Activated CD4-positive, alpha-beta T cell treated with anti-CD3 and anti-CD28 coated beads, Interleukin-2, amount 10 ng/mL, durations not matched to agents 24 days and 14 days (primary cell): ENCODE measurements at regions not wholly inside any gene's neighbourhood (a gene's known extent, or its start where the extent isn't known, plus 50 kb on each side); places are given as distances from the start of the nearest gene placed in this dataset.

Experiments used
- DNase-seq: peaks from one replicate; pipeline ENCODE4 v3.0.0; 2022
- H3K27ac Mint-ChIP-seq: one replicate; pipeline ENCODE4 v1.8.0; 2022; ENCODE audit warnings: mild to moderate bottlenecking, mixed read lengths
- H3K27me3 Mint-ChIP-seq: one replicate; pipeline ENCODE4 v1.8.0; 2022; ENCODE audit warnings: mixed read lengths
- H3K36me3 Mint-ChIP-seq: one replicate; pipeline ENCODE4 v1.8.0; 2022; ENCODE audit warnings: low read depth, mild to moderate bottlenecking, mixed read lengths
- H3K4me1 Mint-ChIP-seq: one replicate; pipeline ENCODE4 v1.8.0; 2021; ENCODE audit warnings: mixed read lengths
- H3K4me3 Mint-ChIP-seq: one replicate; pipeline ENCODE4 v1.8.0; 2022; ENCODE audit warnings: mild to moderate bottlenecking, moderate library complexity, mixed read lengths
- H3K9me3 Mint-ChIP-seq: one replicate; pipeline ENCODE4 v1.8.0; 2021; ENCODE audit warnings: mixed read lengths
- intact Hi-C: fragments of 100-400 bp; cut with micrococcal nuclease; formaldehyde crosslinking; loops from one replicate; pipeline ENCODE4 v1.15.1; 2023

DNA sequence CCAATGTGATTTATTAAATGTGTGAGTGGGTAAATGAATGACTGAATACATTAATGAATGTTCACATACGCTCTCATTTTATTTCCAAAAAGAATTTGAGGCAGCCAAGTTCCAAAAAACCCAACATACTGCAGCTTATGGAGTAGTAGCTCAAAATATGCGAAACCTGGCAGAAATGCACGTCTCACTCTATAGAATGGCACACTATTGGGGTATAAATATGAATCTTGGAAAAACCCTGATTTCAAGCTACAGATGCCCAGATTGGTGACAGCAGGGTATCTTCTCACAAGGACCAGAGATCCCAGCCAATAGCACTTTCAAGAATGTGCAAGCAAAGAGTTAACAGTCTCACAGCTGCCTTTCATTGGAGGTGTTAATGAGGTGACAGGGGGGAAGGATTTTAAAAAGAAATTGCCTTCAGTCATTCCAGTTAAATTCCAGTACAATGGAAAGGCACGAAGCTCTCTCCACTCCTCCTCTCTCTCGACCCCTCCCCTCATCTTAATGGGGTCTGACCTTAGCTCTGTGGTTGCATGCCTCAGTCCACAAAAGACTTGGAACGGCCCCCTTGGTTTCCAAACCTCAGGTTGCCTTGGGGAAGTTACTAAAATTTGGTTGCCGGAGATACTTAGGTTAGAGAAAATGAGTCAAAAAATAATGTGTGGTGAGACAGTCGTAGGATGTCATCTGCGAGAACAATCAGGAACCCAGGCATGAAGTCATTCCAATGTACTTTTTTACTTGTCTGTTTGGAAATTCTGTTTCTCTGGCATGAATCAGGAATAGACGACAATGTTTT, 307.4 kb downstream of the NFIB start:
- H3K4me1 Mint-ChIP-seq, result no peaks in the 10 kb centered on the region
- no peaks in the 10 kb centered on the region for H3K36me3 Mint-ChIP-seq
- DNase-seq, result no peak
- intact Hi-C loops, result no loop called here
- H3K4me3 Mint-ChIP-seq, result no peak overlapping the region
- no peak overlapping the region for H3K27ac Mint-ChIP-seq
- H3K9me3 Mint-ChIP-seq, result peaks cover 5% of the 10 kb centered on the region
- H3K27me3 Mint-ChIP-seq, result no peaks in the 10 kb centered on the region

DNA sequence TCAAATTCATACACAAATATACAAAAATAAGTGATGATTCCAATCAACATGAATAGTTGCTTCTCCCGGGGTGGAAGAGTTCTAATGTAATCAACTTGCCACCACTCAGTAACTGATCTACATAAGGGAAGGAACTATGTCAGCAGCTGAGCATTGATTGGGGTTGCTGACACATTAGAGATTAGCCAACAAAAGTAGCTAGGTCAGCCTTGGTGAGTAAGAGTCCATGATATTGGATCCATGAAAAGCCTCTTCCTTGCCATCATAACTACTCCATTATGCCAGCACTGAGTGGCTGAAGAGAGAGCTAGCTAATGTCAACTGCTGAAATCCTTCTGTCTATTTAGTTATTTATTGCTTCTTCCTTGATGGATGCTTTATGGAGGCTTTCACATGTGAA, 309.8 kb downstream of the NFIB start:
- H3K4me3 Mint-ChIP-seq, result no peak overlapping the region
- no peaks in the 10 kb centered on the region for H3K36me3 Mint-ChIP-seq
- H3K9me3 Mint-ChIP-seq, result peaks cover 8% of the 10 kb centered on the region
- no peak overlapping the region for H3K27ac Mint-ChIP-seq
- intact Hi-C loops, result no loop called here
- no peak for DNase-seq
- no peaks in the 10 kb centered on the region for H3K4me1 Mint-ChIP-seq
- H3K27me3 Mint-ChIP-seq, result no peaks in the 10 kb centered on the region

DNA sequence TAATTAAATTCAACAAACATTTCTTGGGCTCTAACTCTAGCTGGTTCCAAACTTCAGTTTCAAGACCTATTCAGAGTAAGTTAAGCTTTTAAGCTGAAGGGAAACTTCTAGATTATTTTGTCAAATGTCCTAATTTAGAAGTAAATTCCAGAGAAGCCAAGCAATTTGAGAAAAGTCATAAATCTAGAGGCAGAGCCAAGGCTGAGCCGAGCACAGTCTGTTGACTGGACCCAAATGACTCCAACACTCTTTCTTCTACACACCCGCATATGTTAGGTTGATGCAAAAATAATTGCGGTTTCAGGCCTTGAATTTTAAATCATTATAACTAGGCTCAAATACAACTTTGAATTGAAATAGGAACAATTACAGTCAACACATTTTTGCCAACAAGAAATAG, 319.7 kb downstream of the NFIB start:
- H3K27me3 Mint-ChIP-seq, result no peaks in the 10 kb centered on the region
- intact Hi-C loops, result no loop called here
- peaks cover 11% of the 10 kb centered on the region for H3K9me3 Mint-ChIP-seq
- no peak for DNase-seq
- no peak overlapping the region for H3K27ac Mint-ChIP-seq
- H3K36me3 Mint-ChIP-seq, result no peaks in the 10 kb centered on the region
- H3K4me3 Mint-ChIP-seq, result no peak overlapping the region
- no peaks in the 10 kb centered on the region for H3K4me1 Mint-ChIP-seq

DNA sequence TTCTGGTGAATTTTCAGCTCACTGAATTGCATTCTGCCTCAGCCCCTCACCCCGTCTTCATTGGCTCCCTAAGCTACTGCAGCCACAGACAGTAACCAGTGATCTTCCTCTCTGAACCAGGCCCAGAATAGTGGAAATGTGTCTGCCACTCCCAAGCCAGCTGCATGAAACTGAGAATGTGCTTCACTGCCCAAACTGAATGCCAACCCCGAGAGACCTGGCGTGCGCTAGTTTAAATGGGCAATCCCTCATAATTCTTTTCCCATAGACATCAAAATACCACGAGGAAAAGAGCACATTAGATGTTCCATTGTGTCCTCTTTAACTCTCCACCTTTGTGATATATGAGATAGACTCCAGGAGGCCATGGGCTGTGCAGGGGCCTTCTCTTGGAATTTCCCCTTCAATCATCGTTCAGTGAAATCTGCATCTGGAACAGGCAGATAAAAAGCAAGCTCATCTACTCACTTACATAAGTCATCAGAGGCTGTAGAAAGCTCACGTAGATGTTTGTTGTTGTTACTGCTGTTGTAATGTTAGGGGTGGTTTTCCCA, 320.2 kb downstream of the NFIB start:
- H3K36me3 Mint-ChIP-seq, result no peaks in the 10 kb centered on the region
- H3K4me3 Mint-ChIP-seq, result no peak overlapping the region
- H3K27me3 Mint-ChIP-seq, result no peaks in the 10 kb centered on the region
- intact Hi-C loops, result no loop called here
- no peak overlapping the region for H3K27ac Mint-ChIP-seq
- peaks cover 5% of the 10 kb centered on the region for H3K9me3 Mint-ChIP-seq
- DNase-seq, result no peak
- no peaks in the 10 kb centered on the region for H3K4me1 Mint-ChIP-seq

DNA sequence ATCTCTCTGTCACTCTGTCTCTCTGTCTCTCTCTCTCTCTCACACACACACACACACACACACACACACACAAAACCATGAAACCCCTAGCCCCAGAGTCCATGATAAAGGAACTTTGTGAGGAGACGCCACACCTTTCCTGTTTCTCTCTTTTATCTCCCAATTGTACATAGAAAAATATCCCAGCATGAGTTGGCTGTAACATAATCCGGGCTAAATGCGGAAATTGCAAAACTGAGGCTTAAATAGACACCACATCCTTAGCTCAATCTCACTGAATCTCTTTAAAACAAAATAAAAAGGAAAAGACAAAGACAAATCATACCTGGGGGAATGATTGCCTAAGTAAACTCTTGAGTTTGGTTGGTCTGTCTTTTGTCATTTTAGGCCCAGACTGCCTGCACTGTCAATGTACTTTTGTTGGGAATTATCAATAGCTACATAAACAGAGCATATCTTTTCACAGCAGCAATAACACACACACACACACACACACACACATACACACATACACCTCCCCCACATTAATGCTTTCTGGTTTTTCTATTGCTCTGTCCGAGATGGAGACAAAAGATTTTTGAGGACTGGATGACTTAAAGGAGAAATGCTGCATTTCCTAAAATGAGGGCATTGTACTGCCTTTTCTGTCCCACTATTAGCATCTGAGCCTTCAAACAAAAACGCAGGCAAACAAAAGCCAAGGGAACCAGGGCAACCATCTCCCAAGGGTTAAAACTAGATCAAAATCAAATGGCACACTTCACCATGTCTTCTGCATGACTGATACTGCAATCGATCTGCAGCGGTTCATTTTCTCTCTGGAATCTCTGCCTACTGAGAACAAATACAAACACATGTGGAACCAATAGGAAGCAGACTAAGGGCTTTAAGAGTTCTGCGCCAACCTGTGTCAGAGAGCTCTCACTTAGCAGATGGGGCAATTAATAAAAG, 321.5 kb downstream of the NFIB start:
- no peak overlapping the region for H3K4me3 Mint-ChIP-seq
- intact Hi-C loops, result no loop called here
- no peak overlapping the region for H3K27ac Mint-ChIP-seq
- no peaks in the 10 kb centered on the region for H3K27me3 Mint-ChIP-seq
- H3K9me3 Mint-ChIP-seq, result peaks cover 3% of the 10 kb centered on the region
- H3K36me3 Mint-ChIP-seq, result no peaks in the 10 kb centered on the region
- no peaks in the 10 kb centered on the region for H3K4me1 Mint-ChIP-seq
- DNase-seq, result no peak

DNA sequence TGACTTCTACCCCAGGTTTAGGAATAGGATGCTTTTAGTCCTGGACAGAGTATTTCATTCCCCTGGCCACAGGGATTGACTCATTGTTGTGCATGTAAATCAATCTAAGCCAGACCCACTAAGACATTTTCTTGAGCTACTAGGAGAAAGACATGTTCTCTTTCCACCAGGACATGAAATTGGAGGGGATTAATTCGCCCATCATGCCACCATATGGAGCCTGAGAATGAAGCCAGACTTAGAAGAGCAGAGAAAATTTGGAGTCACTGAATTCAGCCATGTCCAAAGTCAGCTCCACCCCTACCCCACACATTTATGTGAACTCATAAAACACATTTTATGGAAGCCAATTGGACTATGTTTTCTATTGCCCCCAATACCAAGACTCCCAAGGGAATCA, 322.5 kb downstream of the NFIB start:
- H3K4me3 Mint-ChIP-seq, result no peak overlapping the region
- H3K27ac Mint-ChIP-seq, result no peak overlapping the region
- no peaks in the 10 kb centered on the region for H3K9me3 Mint-ChIP-seq

DNA sequence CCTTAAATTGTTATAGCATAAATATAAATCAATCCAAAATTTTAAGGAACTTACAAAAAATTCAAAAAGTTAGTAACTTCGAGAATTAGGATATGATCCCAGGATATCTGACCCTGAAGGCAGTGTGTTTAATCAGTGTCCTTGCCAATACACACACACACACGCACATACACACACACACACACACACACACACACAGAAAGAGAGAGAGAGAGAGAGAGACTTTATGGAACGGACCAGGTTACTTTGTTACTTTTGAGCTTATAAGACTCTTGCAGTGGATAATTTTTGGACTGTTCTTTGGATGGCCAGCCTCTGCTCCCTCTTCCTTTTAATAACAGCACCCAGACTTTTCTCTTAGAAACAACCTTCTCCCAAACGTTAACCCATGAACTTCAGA, 322.9 kb downstream of the NFIB start:
- intact Hi-C loops, result no loop called here
- H3K9me3 Mint-ChIP-seq, result peaks cover 3% of the 10 kb centered on the region
- no peaks in the 10 kb centered on the region for H3K4me1 Mint-ChIP-seq
- no peak overlapping the region for H3K4me3 Mint-ChIP-seq
- DNase-seq, result no peak
- no peaks in the 10 kb centered on the region for H3K27me3 Mint-ChIP-seq
- H3K27ac Mint-ChIP-seq, result no peak overlapping the region
- no peaks in the 10 kb centered on the region for H3K36me3 Mint-ChIP-seq

More for the DNA sequence above, 322.5 kb downstream of the NFIB start:
- DNase-seq, result no peak
- H3K27me3 Mint-ChIP-seq, result no peaks in the 10 kb centered on the region
- intact Hi-C loops, result no loop called here
- no peaks in the 10 kb centered on the region for H3K4me1 Mint-ChIP-seq
- H3K36me3 Mint-ChIP-seq, result no peaks in the 10 kb centered on the region

DNA sequence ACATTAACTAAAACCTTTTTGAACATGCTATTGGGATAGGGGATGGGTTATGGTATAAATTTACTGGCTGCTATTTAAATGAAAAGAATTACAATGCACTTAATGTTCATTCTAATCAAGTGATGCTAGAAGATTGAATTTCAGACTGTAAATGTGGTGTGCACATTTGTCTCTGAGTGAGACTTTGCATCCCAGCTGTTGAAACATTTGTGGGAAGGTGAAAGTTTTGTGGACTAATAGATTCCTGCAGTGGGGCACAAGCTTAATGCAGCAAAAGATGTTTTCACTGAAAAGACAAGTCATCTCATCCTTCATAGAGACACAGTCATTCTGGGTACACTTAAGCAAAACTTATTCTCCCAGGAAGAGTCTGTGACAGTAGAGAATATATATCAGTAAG, 323.6 kb downstream of the NFIB start:
- no peak overlapping the region for H3K4me3 Mint-ChIP-seq
- intact Hi-C loops, result no loop called here
- no peak for DNase-seq
- H3K9me3 Mint-ChIP-seq, result peaks cover 5% of the 10 kb centered on the region
- no peaks in the 10 kb centered on the region for H3K36me3 Mint-ChIP-seq
- H3K4me1 Mint-ChIP-seq, result no peaks in the 10 kb centered on the region
- H3K27ac Mint-ChIP-seq, result no peak overlapping the region
- H3K27me3 Mint-ChIP-seq, result no peaks in the 10 kb centered on the region

DNA sequence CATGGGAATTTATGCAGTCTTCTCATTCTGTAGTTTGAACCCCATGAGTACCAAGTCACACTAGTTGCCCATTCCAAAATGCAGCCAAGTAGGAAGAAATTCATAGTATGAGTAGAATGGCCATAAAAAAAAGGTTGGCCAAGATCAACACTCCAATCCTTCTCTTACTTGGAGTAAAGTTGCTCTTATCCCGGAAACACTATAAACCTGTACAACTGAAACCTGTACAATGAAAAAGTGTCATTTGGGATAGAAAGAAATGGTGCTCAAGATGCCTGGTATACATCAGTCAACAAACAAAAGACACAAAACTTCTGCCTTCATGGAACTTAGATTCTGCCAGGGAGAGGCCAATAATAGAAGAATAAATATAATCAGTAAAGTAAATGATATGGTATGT, 325.0 kb downstream of the NFIB start:
- Mint-ChIP-seq H3K27ac (no peak overlapping the region), H3K4me1 (no peaks in the 10 kb centered on the region), H3K27me3 (no peaks in the 10 kb centered on the region)

DNA sequence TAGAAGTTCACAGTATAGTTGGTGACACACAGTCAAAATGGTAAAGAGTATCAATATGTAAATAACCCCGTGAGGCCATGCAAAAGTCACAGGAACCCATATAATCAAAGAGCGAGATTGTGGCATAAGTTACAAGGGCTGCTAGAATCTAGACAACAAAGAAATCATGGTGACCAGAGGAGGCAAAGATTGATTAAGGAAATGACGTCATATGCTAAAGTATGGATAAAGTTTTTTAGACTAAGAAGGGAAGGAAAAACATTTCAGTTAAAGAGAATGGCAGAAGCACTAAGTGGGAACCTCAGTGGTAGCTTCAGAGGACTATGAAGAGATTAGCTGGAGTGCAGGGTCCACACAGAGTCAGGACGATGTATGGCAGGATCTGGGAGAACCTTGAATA, 330.3 kb downstream of the NFIB start:
- Mint-ChIP-seq H3K9me3 (peaks cover 8% of the 10 kb centered on the region), H3K36me3 (no peaks in the 10 kb centered on the region), H3K27me3 (no peaks in the 10 kb centered on the region), H3K4me1 (no peaks in the 10 kb centered on the region), H3K27ac (no peak overlapping the region), H3K4me3 (no peak overlapping the region)
- intact Hi-C loops, result no loop called here
- no peak for DNase-seq

More for the DNA sequence above, 325.0 kb downstream of the NFIB start:
- no peaks in the 10 kb centered on the region for H3K36me3 Mint-ChIP-seq
- no peak for DNase-seq
- no peak overlapping the region for H3K4me3 Mint-ChIP-seq
- intact Hi-C loops, result no loop called here
- H3K9me3 Mint-ChIP-seq, result peaks cover 8% of the 10 kb centered on the region

DNA sequence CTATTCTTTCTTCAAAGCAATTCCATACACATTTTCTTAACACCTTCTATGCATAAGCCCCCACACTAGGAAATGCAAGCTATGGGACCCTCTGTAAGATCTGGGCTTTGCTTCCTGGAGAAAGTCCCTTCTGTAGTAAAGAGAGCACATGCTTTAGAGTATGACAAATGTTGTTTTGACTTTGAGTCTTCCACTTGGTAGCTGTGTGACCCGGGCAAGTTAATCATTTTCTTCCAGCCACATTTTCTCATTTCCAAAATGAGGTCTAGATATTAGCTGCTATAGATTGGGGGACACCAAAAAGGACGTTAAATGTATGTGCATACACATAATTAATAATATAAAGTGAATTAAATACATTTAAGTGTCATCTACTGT, 334.0 kb downstream of the NFIB start:
- H3K4me1 Mint-ChIP-seq, result no peaks in the 10 kb centered on the region
- H3K27me3 Mint-ChIP-seq, result no peaks in the 10 kb centered on the region
- no peak overlapping the region for H3K4me3 Mint-ChIP-seq
- DNase-seq, result no peak
- H3K36me3 Mint-ChIP-seq, result no peaks in the 10 kb centered on the region
- intact Hi-C loops, result no loop called here
- H3K27ac Mint-ChIP-seq, result no peak overlapping the region
- peaks cover 5% of the 10 kb centered on the region for H3K9me3 Mint-ChIP-seq

DNA sequence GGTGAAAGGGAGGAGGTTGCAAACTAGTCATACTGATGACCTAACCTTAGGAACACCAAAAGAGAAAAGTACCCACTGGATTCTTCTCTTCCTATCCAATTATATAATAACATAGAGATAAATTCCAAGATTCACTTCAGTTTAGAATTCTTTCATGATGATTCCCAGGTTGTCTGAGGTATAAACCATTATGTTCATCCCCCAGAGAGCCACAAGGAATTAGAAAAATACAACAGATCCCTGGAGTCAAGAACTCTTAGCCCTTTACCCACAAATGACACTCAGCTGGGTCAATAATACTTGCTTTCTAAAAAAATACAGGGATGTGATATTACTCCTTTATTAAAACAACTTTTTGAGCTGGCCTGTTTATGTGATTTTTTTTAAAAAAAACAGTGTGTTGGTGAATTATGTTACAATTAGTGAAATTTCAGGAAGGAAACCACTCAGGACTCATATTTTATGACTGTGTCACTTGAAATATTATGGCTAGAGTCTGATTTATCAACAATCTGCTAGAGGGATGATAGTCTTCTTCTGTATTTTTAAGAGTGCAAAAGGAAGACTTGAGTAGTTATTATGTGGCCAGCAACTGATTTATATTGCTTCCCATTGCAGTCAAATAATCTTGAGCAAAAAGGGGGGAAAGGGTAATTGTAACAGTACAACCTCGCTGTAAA, 338.2 kb downstream of the NFIB start:
- intact Hi-C loops, result no loop called here
- H3K9me3 Mint-ChIP-seq, result peaks cover 3% of the 10 kb centered on the region
- H3K27ac Mint-ChIP-seq, result no peak overlapping the region
- DNase-seq, result no peak
- H3K36me3 Mint-ChIP-seq, result no peaks in the 10 kb centered on the region
- no peak overlapping the region for H3K4me3 Mint-ChIP-seq
- no peaks in the 10 kb centered on the region for H3K4me1 Mint-ChIP-seq
- no peaks in the 10 kb centered on the region for H3K27me3 Mint-ChIP-seq

DNA sequence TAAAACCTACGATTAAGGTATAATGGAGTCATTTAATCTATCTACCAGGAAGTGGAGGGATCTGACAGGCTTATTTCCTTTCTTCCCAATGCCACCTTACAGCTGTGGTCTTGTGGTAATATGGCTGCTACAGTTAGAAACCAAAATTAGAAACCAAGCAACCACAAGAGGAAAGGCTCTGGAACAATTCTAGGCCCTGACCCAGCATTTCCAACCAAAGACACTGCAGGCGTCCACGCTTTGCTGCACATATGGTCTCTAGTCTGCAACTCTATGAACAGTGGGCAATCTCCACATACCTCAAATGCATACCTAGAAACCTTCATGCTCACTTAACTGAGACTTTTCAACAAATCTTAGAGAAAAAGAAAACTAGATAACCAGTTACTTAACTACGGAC, 339.1 kb downstream of the NFIB start:
- H3K27ac Mint-ChIP-seq, result no peak overlapping the region
- H3K36me3 Mint-ChIP-seq, result no peaks in the 10 kb centered on the region
- no peak overlapping the region for H3K4me3 Mint-ChIP-seq
- no peak for DNase-seq
- peaks cover 3% of the 10 kb centered on the region for H3K9me3 Mint-ChIP-seq
- intact Hi-C loops, result no loop called here
- no peaks in the 10 kb centered on the region for H3K27me3 Mint-ChIP-seq
- H3K4me1 Mint-ChIP-seq, result no peaks in the 10 kb centered on the region
